Natural killer cell treated with Interleukin-12 subunit alpha and Interleukin-12 subunit beta and Interleukin-15 and Interleukin-18, amount 100 ng/mL, for 72 hours (primary cell): ENCODE measurements at regions not wholly inside any gene's neighbourhood (a gene's known extent, or its start where the extent isn't known, plus 50 kb on each side); places are given as distances from the start of the nearest gene placed in this dataset.
A peak's percentile ranks its signal among the peaks of the same experiment; 100 is the strongest.

Experiments used
- ATAC-seq, 2 donors: fragments of 150-1000 bp; cut with Tn5 transposase in 1 of 2; sonication (Bioruptor Pico), chemical (Tn5 transposase) in 1 of 2; 2 replicates each; pipeline ENCODE4 v1.10.0; 2021
- DNase-seq: peaks from one replicate; pipeline ENCODE4 v3.0.0; 2022; ENCODE audit warnings: low spot score
- H3K27ac Mint-ChIP-seq, 2 donors: 1 replicate in 1 of 2; 2 replicates in 1 of 2; pipeline ENCODE4 v1.8.0; 2022; ENCODE audit warnings: mixed read lengths in 2 of 2, mild to moderate bottlenecking in 1 of 2, moderate library complexity in 1 of 2
- H3K27me3 Mint-ChIP-seq, 2 donors: 1 replicate in 1 of 2; 2 replicates in 1 of 2; pipeline ENCODE4 v1.8.0; 2022; ENCODE audit warnings: mixed read lengths in 2 of 2
- H3K36me3 Mint-ChIP-seq: one replicate; pipeline ENCODE4 v1.8.0; 2022; ENCODE audit warnings: mixed read lengths
- H3K4me1 Mint-ChIP-seq, 2 donors: 1 replicate in 1 of 2; 2 replicates in 1 of 2; pipeline ENCODE4 v1.8.0; 2022; ENCODE audit warnings: low read depth in 2 of 2, mixed read lengths in 2 of 2, mild to moderate bottlenecking in 1 of 2
- H3K4me3 Mint-ChIP-seq: one replicate; pipeline ENCODE4 v1.8.0; 2022; ENCODE audit warnings: mixed read lengths
- H3K9me3 Mint-ChIP-seq: 2 replicates; pipeline ENCODE4 v1.8.0; 2022; ENCODE audit warnings: mixed read lengths

- Mint-ChIP-seq H3K4me1 (no peaks in the 10 kb centered on the region), H3K9me3 (no peaks in the 10 kb centered on the region)
- no peak for DNase-seq
Measured at GRCh38 chr17:14940938-14941265, 324.2 kb downstream of the PMP22 start.

GRCh38 chr17:14940108-14940937 is 324.8 kb downstream of the PMP22 start:
- Mint-ChIP-seq H3K4me3 (no peak overlapping the region), H3K27ac (no peak overlapping the region), H3K4me1 (no peaks in the 10 kb centered on the region), H3K27me3 (peaks cover 10% of the 10 kb centered on the region in 2 donors), H3K36me3 (no peaks in the 10 kb centered on the region), H3K9me3 (no peaks in the 10 kb centered on the region)
- ATAC-seq: no peak
- DNase-seq: no peak

More at GRCh38 chr17:14940938-14941265, 324.2 kb downstream of the PMP22 start:
- peaks cover 7 to 10% of the 10 kb centered on the region in 2 donors for H3K27me3 Mint-ChIP-seq
- no peak overlapping the region for H3K27ac Mint-ChIP-seq
- no peak overlapping the region for H3K4me3 Mint-ChIP-seq
- ATAC-seq: no peak
- H3K36me3 Mint-ChIP-seq: no peaks in the 10 kb centered on the region

GRCh38 chr17:14935845-14936485 is 329.2 kb downstream of the PMP22 start:
- DNase-seq (no peak), ATAC-seq (no peak)
- Mint-ChIP-seq H3K9me3 (no peaks in the 10 kb centered on the region), H3K4me1 (no peaks in the 10 kb centered on the region), H3K36me3 (no peaks in the 10 kb centered on the region), H3K4me3 (no peak overlapping the region), H3K27ac (no peak overlapping the region), H3K27me3 (peaks cover 12 to 20% of the 10 kb centered on the region in 2 donors)

- H3K27me3 Mint-ChIP-seq: peaks cover 12 to 20% of the 10 kb centered on the region in 2 donors
- no peaks in the 10 kb centered on the region for H3K9me3 Mint-ChIP-seq
- H3K4me1 Mint-ChIP-seq: no peaks in the 10 kb centered on the region
- no peaks in the 10 kb centered on the region for H3K36me3 Mint-ChIP-seq
- DNase-seq (no peak), ATAC-seq (no peak)
- H3K4me3 Mint-ChIP-seq: no peak overlapping the region
- no peak overlapping the region for H3K27ac Mint-ChIP-seq
Measured at GRCh38 chr17:14935139-14935841, 329.8 kb downstream of the PMP22 start.

- Mint-ChIP-seq H3K9me3 (no peaks in the 10 kb centered on the region), H3K27ac (no peak overlapping the region), H3K27me3 (peaks cover 13 to 26% of the 10 kb centered on the region in 2 donors), H3K4me1 (no peaks in the 10 kb centered on the region), H3K4me3 (no peak overlapping the region), H3K36me3 (no peaks in the 10 kb centered on the region)
- no peak for ATAC-seq
- no peak for DNase-seq
Measured at GRCh38 chr17:14933676-14934075, 331.4 kb downstream of the PMP22 start.

- Mint-ChIP-seq H3K9me3 (no peaks in the 10 kb centered on the region), H3K36me3 (no peaks in the 10 kb centered on the region), H3K4me3 (no peak overlapping the region), H3K27me3 (peaks cover 17 to 35% of the 10 kb centered on the region in 2 donors), H3K27ac (no peak overlapping the region), H3K4me1 (no peaks in the 10 kb centered on the region)
- no peak for ATAC-seq
- peak; percentile 75 for DNase-seq
Measured at GRCh38 chr17:14926526-14927122, 338.5 kb downstream of the PMP22 start.

- no peaks in the 10 kb centered on the region for H3K9me3 Mint-ChIP-seq
- H3K4me1 Mint-ChIP-seq: no peaks in the 10 kb centered on the region
- H3K27ac Mint-ChIP-seq: no peak overlapping the region
- H3K27me3 Mint-ChIP-seq: peaks cover 19 to 40% of the 10 kb centered on the region in 2 donors
- H3K36me3 Mint-ChIP-seq: no peaks in the 10 kb centered on the region
- DNase-seq (no peak), ATAC-seq (no peak)
- H3K4me3 Mint-ChIP-seq: no peak overlapping the region
Measured at GRCh38 chr17:14926073-14926472, 339.1 kb downstream of the PMP22 start.

GRCh38 chr17:14925498-14925897 is 339.6 kb downstream of the PMP22 start:
- ATAC-seq (no peak), DNase-seq (no peak)
- Mint-ChIP-seq H3K36me3 (no peaks in the 10 kb centered on the region), H3K4me1 (no peaks in the 10 kb centered on the region), H3K4me3 (no peak overlapping the region), H3K9me3 (no peaks in the 10 kb centered on the region), H3K27ac (no peak overlapping the region), H3K27me3 (peaks cover 19 to 42% of the 10 kb centered on the region in 2 donors)

- Mint-ChIP-seq H3K4me3 (no peak overlapping the region), H3K27ac (no peak overlapping the region), H3K27me3 (peaks cover 14 to 32% of the 10 kb centered on the region in 2 donors), H3K4me1 (no peaks in the 10 kb centered on the region), H3K36me3 (no peaks in the 10 kb centered on the region), H3K9me3 (no peaks in the 10 kb centered on the region)
- ATAC-seq (no peak), DNase-seq (no peak)
Measured at GRCh38 chr17:14923981-14924380, 341.1 kb downstream of the PMP22 start.

GRCh38 chr17:14922411-14922810 is 342.7 kb downstream of the PMP22 start:
- no peaks in the 10 kb centered on the region for H3K9me3 Mint-ChIP-seq
- no peak overlapping the region for H3K4me3 Mint-ChIP-seq
- no peak overlapping the region for H3K27ac Mint-ChIP-seq
- no peak for DNase-seq
- H3K4me1 Mint-ChIP-seq: no peaks in the 10 kb centered on the region
- ATAC-seq: no peak
- peaks cover 13 to 24% of the 10 kb centered on the region in 2 donors for H3K27me3 Mint-ChIP-seq
- no peaks in the 10 kb centered on the region for H3K36me3 Mint-ChIP-seq

- DNase-seq: no peak
- Mint-ChIP-seq H3K4me1 (no peaks in the 10 kb centered on the region), H3K4me3 (no peak overlapping the region)
Measured at GRCh38 chr17:14921936-14922335, 343.2 kb downstream of the PMP22 start.

GRCh38 chr17:14919631-14920213 is 345.4 kb downstream of the PMP22 start:
- no peak for DNase-seq
- Mint-ChIP-seq H3K4me1 (no peaks in the 10 kb centered on the region), H3K9me3 (no peaks in the 10 kb centered on the region), H3K27ac (no peak overlapping the region), H3K4me3 (no peak overlapping the region), H3K36me3 (no peaks in the 10 kb centered on the region), H3K27me3 (peaks cover 7 to 18% of the 10 kb centered on the region in 2 donors)
- no peak for ATAC-seq

More at GRCh38 chr17:14921936-14922335, 343.2 kb downstream of the PMP22 start:
- H3K27ac Mint-ChIP-seq: no peak overlapping the region
- no peak for ATAC-seq
- H3K36me3 Mint-ChIP-seq: no peaks in the 10 kb centered on the region
- peaks cover 15 to 24% of the 10 kb centered on the region in 2 donors for H3K27me3 Mint-ChIP-seq
- no peaks in the 10 kb centered on the region for H3K9me3 Mint-ChIP-seq

- Mint-ChIP-seq H3K4me3 (no peak overlapping the region), H3K9me3 (no peaks in the 10 kb centered on the region), H3K27ac (no peak overlapping the region), H3K27me3 (peaks cover 7 to 24% of the 10 kb centered on the region in 2 donors), H3K36me3 (no peaks in the 10 kb centered on the region), H3K4me1 (no peaks in the 10 kb centered on the region)
- DNase-seq: no peak
- ATAC-seq: no peak
Measured at GRCh38 chr17:14919094-14919493, 346.0 kb downstream of the PMP22 start.
